Daoy (cell line): ENCODE measurements at regions not wholly inside any gene's neighbourhood (a gene's known extent, or its start where the extent isn't known, plus 50 kb on each side); places are given as distances from the start of the nearest gene placed in this dataset.

ENCODE experiments used
- DNase-seq: peaks from one replicate; pipeline ENCODE4 v3.0.0-alpha.2; 2015; ENCODE audit warnings: low read depth

GRCh38 chr3:127458696-127459604, 131.6 kb downstream of the TPRA1 start:
- peak; percentile 42 for DNase-seq

- no peak for DNase-seq
Measured at GRCh38 chr3:127457546-127458145, 132.9 kb downstream of the TPRA1 start.

- DNase-seq: peak; percentile 86
Measured at GRCh38 chr3:127457094-127457475, 133.4 kb downstream of the TPRA1 start.

GRCh38 chr3:127456471-127457093, 134.0 kb downstream of the TPRA1 start:
- peak; percentile 91 for DNase-seq

- DNase-seq: peak; percentile 86
Measured at GRCh38 chr3:127455541-127456450, 134.7 kb downstream of the TPRA1 start.

GRCh38 chr3:127454968-127455367, 135.6 kb downstream of the TPRA1 start:
- DNase-seq: no peak

- DNase-seq: no peak
Measured at GRCh38 chr3:127454051-127454450, 136.5 kb downstream of the TPRA1 start.

GRCh38 chr3:127452321-127452821, 138.2 kb downstream of the TPRA1 start:
- DNase-seq: no peak

- no peak for DNase-seq
Measured at GRCh38 chr3:127451321-127451720, 139.2 kb downstream of the TPRA1 start.

GRCh38 chr3:127450331-127450730, 140.2 kb downstream of the TPRA1 start:
- DNase-seq: no peak

- no peak for DNase-seq
Measured at GRCh38 chr3:127449486-127450212, 140.9 kb downstream of the TPRA1 start.

GRCh38 chr3:127448671-127449070, 141.9 kb downstream of the TPRA1 start:
- no peak for DNase-seq

- no peak for DNase-seq
Measured at GRCh38 chr3:127448161-127448561, 142.4 kb downstream of the TPRA1 start.

- DNase-seq: no peak
Measured at GRCh38 chr3:127446756-127447155, 143.8 kb downstream of the TPRA1 start.

- no peak for DNase-seq
Measured at GRCh38 chr3:127445581-127446343, 144.8 kb downstream of the TPRA1 start.

GRCh38 chr3:127444761-127445160, 145.8 kb downstream of the TPRA1 start:
- no peak for DNase-seq

GRCh38 chr3:127443581-127444375, 146.8 kb downstream of the TPRA1 start:
- no peak for DNase-seq

GRCh38 chr3:127442506-127442905, 148.0 kb downstream of the TPRA1 start:
- DNase-seq: no peak

GRCh38 chr3:127441764-127442163, 148.8 kb downstream of the TPRA1 start:
- DNase-seq: no peak
